SK-N-MC (cell line): ENCODE measurements at regions not wholly inside any gene's neighbourhood (a gene's known extent, or its start where the extent isn't known, plus 50 kb on each side); places are given as distances from the start of the nearest gene placed in this dataset.

Experiments
- EZH2 ChIP-seq: fragments of 200-600 bp; sonication (generic); IDR thresholded peaks from one replicate; pipeline ENCODE4 v1.6.1; 2017; ENCODE audit warnings: antibody characterized with exemption
- POLR2AphosphoS5 ChIP-seq: IDR thresholded peaks from 2 replicates; pipeline ENCODE4 v1.6.1; 2012; ENCODE audit warnings: mild to moderate bottlenecking, low read depth, low read length, borderline replicate concordance

DNA sequence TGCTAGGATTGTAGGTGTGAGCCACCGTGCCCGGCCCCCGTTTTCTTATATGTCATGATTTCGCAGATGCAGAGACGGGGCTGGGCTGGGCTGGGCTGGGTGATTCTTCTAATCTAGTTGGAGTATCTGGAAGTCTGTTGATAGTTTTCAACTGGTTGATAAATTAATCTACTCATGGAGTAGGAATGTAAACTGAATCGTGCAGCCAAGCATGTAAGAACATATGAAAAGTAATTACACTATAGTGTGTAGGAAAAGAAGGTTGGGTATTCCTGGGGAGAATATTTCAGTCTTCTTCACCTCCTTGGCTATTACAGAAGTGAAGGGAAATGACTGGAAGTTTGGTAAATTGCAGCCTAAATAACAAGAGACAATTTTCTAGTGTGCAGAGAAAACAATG, 82.6 kb upstream of the MAGI1 start:
- TF ChIP-seq EZH2 (no peak), POLR2AphosphoS5 (no peak)
